ENCODE measurements at regions not wholly inside any gene's neighbourhood (a gene's known extent, or its start where the extent isn't known, plus 50 kb on each side); places are given as distances from the start of the nearest gene placed in this dataset.
"Not testable (repeated sequence)": the region's sequence is repeated elsewhere in the genome, so short reads cannot be mapped to it uniquely, and the experiment has no call there.

- DNase-seq = no peak
Measured at GRCh38 chr10:23976275-23976674, 232.7 kb upstream of the KIAA1217 start.

- DNase-seq = no peak
Measured at GRCh38 chr10:23978317-23978716, 230.6 kb upstream of the KIAA1217 start.

GRCh38 chr10:23980094-23980493, 228.8 kb upstream of the KIAA1217 start:
- DNase-seq = no peak

- DNase-seq = no peak
Measured at GRCh38 chr10:23981520-23982309, 227.2 kb upstream of the KIAA1217 start.

- not testable (repeated sequence) for DNase-seq
Measured at GRCh38 chr10:23984405-23984804, 224.5 kb upstream of the KIAA1217 start.

GRCh38 chr10:23988006-23988405, 220.9 kb upstream of the KIAA1217 start:
- no peak for DNase-seq

- DNase-seq = no peak
Measured at GRCh38 chr10:23994459-23995046, 214.4 kb upstream of the KIAA1217 start.

- no peak for DNase-seq
Measured at GRCh38 chr10:23999445-23999844, 209.5 kb upstream of the KIAA1217 start.

- no peak for DNase-seq
Measured at GRCh38 chr10:24000271-24000813, 208.6 kb upstream of the KIAA1217 start.

GRCh38 chr10:24006741-24007140, 202.2 kb upstream of the KIAA1217 start:
- DNase-seq = no peak

- DNase-seq = no peak
Measured at GRCh38 chr10:24007359-24007758, 201.6 kb upstream of the KIAA1217 start.

GRCh38 chr10:24008164-24009091, 200.5 kb upstream of the KIAA1217 start:
- DNase-seq = no peak

GRCh38 chr10:24009115-24009514, 199.8 kb upstream of the KIAA1217 start:
- no peak for DNase-seq

- no peak for DNase-seq
Measured at GRCh38 chr10:24009736-24010135, 199.2 kb upstream of the KIAA1217 start.

GRCh38 chr10:24010436-24010970, 198.4 kb upstream of the KIAA1217 start:
- DNase-seq = no peak

- no peak for DNase-seq
Measured at GRCh38 chr10:24012249-24012803, 196.6 kb upstream of the KIAA1217 start.

- DNase-seq = no peak
Measured at GRCh38 chr10:24027107-24027506, 181.8 kb upstream of the KIAA1217 start.

- DNase-seq = no peak
Measured at GRCh38 chr10:24034571-24034970, 174.4 kb upstream of the KIAA1217 start.

- no peak for DNase-seq
Measured at GRCh38 chr10:24035761-24036160, 173.2 kb upstream of the KIAA1217 start.

- DNase-seq = no peak
Measured at GRCh38 chr10:24039315-24039714, 169.6 kb upstream of the KIAA1217 start.

- no peak for DNase-seq
Measured at GRCh38 chr10:24039897-24040296, 169.0 kb upstream of the KIAA1217 start.

GRCh38 chr10:24041034-24041433, 167.9 kb upstream of the KIAA1217 start:
- no peak for DNase-seq

- DNase-seq = no peak
Measured at GRCh38 chr10:24041834-24042233, 167.1 kb upstream of the KIAA1217 start.
